Midbrain (tissue), 1 donor: ENCODE measurements at regions not wholly inside any gene's neighbourhood (a gene's known extent, or its start where the extent isn't known, plus 50 kb on each side); places are given as distances from the start of the nearest gene placed in this dataset.
"Not testable (repeated sequence)": the region's sequence is repeated elsewhere in the genome, so short reads cannot be mapped to it uniquely, and the experiment has no call there.

Source experiments
- DNase-seq: peaks from one replicate; lab custom pipeline; 2025; lab: John Stamatoyannopoulos, UW

- DNase-seq = no peak
Measured at GRCh38 chr6:78231002-78231401, 578.2 kb downstream of the MEI4 start.

- no peak for DNase-seq
Measured at GRCh38 chr6:78243519-78243918, 590.7 kb downstream of the MEI4 start.

GRCh38 chr6:78251931-78252330 is 599.1 kb downstream of the MEI4 start:
- no peak for DNase-seq

GRCh38 chr6:78253618-78254017 is 600.8 kb downstream of the MEI4 start:
- DNase-seq = no peak

GRCh38 chr6:78259935-78260334 is 607.1 kb downstream of the MEI4 start:
- DNase-seq = no peak

GRCh38 chr6:78260427-78260826 is 606.9 kb upstream of the IRAK1BP1 start:
- not testable (repeated sequence) for DNase-seq

- no peak for DNase-seq
Measured at GRCh38 chr6:78268591-78269452, 598.5 kb upstream of the IRAK1BP1 start.

GRCh38 chr6:78300885-78301284 is 566.5 kb upstream of the IRAK1BP1 start:
- DNase-seq = no peak

- no peak for DNase-seq
Measured at GRCh38 chr6:78302411-78302810, 564.9 kb upstream of the IRAK1BP1 start.

- DNase-seq = no peak
Measured at GRCh38 chr6:78308025-78308424, 559.3 kb upstream of the IRAK1BP1 start.

GRCh38 chr6:78322068-78322845 is 545.1 kb upstream of the IRAK1BP1 start:
- DNase-seq = no peak

GRCh38 chr6:78324213-78324612 is 543.1 kb upstream of the IRAK1BP1 start:
- no peak for DNase-seq

- no peak for DNase-seq
Measured at GRCh38 chr6:78340755-78341154, 526.6 kb upstream of the IRAK1BP1 start.

- DNase-seq = no peak
Measured at GRCh38 chr6:78345882-78346281, 521.5 kb upstream of the IRAK1BP1 start.

GRCh38 chr6:78347191-78347916 is 520.0 kb upstream of the IRAK1BP1 start:
- no peak for DNase-seq

GRCh38 chr6:78353040-78353439 is 514.3 kb upstream of the IRAK1BP1 start:
- no peak for DNase-seq

- no peak for DNase-seq
Measured at GRCh38 chr6:78363688-78364087, 503.7 kb upstream of the IRAK1BP1 start.

- DNase-seq = no peak
Measured at GRCh38 chr6:78365473-78365872, 501.9 kb upstream of the IRAK1BP1 start.

GRCh38 chr6:78377056-78377455 is 490.3 kb upstream of the IRAK1BP1 start:
- DNase-seq = no peak

GRCh38 chr6:78379982-78380381 is 487.4 kb upstream of the IRAK1BP1 start:
- DNase-seq = no peak

GRCh38 chr6:78380541-78380940 is 486.8 kb upstream of the IRAK1BP1 start:
- DNase-seq = no peak

- no peak for DNase-seq
Measured at GRCh38 chr6:78383968-78384367, 483.4 kb upstream of the IRAK1BP1 start.
